ENCODE measurements at regions not wholly inside any gene's neighbourhood (a gene's known extent, or its start where the extent isn't known, plus 50 kb on each side); places are given as distances from the start of the nearest gene placed in this dataset.

- DNase-seq (ENCODE audit: low spot score) = no peak
These were observed 50.6 kb upstream of the SMNDC1 start for GRCh38 chr10:110355141-110355831.

- DNase-seq (ENCODE audit: low spot score) = no peak
These were observed 51.4 kb upstream of the SMNDC1 start for GRCh38 chr10:110355922-110356627.

DNA sequence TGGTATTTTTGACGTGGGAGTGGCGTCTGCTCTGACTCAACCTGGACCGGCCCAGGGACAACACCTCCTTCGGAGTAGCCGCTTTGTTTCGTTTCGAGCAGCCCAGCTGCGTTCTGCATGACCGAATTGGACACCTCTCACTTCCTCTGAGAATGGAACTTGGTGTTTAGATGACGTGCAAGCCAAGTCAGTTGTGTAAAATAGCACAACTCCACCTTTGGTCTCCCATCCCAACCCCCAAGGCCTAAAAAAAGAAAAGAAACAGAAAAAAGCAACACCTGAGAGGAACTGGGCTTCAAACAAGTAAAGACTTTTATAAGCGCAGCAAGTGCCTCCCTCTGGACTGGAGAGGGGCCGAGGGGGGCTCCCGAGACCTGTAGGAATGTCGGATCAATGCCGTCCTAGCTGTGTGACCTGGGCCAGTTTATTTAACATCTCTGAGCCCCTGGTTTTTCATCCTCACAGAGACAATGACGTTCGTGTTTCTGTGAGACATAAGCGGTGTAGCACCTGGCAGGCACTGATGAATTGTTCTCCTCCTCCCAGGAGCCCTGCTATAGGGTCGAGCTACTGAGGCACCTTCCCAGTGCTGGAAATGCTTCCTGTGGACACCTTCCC, 52.0 kb upstream of the SMNDC1 start:
- DNase-seq (ENCODE audit: low spot score) = no peak

DNA sequence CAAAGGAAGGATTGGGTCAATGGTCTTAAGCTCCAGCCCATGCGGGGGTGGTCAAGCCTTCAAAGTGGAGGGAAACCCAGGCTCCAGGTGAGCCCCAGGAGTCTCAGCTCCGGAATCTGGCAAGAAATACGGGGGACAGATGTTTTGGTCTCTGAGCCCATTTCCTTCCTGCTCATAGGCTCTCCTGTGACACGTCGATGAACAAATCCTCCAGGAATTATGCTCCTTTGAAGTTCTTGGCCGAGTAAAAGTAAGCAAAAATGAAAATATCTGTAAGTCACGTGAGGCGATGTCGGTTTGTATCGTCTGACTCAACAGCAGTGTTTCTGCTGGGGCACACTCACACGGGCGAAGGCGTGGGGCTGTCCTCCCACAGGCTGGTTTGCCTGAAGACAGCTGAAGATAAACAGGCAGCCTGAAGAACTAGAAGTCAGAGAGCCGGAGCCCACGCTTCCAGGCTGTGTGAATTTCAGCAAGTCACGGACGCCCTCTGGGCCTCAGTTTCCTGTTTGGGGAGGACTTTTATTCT, 52.6 kb upstream of the SMNDC1 start:
- DNase-seq (ENCODE audit: low spot score) = no peak

GRCh38 chr10:110357871-110358270, 53.2 kb upstream of the SMNDC1 start:
- no peak for DNase-seq (ENCODE audit: low spot score)

DNA sequence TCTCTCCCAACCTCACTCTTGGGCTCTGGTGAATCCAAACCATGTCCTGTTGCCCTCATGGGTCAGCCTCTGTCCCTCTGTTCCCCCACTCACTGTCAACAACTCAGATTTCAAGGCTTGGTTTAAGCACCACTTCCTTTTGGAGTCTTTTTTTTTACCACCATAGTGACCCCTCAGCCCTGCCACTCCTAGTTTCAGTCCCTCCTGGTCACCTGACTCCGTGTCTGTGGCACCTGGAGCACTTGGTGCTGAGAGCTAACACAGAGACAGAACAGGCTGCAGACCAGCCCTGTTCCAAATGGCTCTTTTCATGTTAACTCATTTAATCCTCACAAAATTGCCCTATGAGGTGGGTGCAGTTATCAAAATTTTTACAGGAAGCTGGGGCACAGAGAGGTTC, 53.6 kb upstream of the SMNDC1 start:
- no peak for DNase-seq (ENCODE audit: low spot score)

GRCh38 chr10:110358869-110359629, 54.3 kb upstream of the SMNDC1 start:
- DNase-seq (ENCODE audit: low spot score) = peak; percentile 39

- DNase-seq (ENCODE audit: low spot score) = no peak
These were observed 56.2 kb upstream of the SMNDC1 start for GRCh38 chr10:110360857-110361474.

GRCh38 chr10:110361800-110362456, 57.2 kb upstream of the SMNDC1 start:
- DNase-seq (ENCODE audit: low spot score) = no peak

GRCh38 chr10:110363572-110364411, 59.1 kb upstream of the SMNDC1 start:
- no peak for DNase-seq (ENCODE audit: low spot score)

DNA sequence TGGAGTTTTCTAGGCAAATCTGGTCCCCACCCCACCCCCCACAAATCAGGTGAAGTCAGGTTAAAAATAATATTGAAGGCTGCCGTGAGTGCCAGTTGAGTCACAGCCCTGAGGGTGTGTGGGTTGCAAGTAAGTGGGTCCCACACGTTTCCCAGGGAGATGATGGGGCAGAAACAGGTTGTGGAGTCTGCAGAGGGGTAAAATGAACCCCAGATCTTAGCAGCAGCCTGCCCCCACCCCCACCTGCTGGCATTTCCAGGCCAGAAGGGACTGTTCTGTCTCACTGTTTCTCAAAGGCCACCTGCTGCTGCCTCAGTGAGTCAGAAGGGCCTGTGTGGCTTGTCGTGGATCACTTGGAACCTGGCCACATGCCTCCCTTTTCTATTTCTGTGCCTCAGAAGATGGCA, 59.8 kb upstream of the SMNDC1 start:
- no peak for DNase-seq (ENCODE audit: low spot score)

DNA sequence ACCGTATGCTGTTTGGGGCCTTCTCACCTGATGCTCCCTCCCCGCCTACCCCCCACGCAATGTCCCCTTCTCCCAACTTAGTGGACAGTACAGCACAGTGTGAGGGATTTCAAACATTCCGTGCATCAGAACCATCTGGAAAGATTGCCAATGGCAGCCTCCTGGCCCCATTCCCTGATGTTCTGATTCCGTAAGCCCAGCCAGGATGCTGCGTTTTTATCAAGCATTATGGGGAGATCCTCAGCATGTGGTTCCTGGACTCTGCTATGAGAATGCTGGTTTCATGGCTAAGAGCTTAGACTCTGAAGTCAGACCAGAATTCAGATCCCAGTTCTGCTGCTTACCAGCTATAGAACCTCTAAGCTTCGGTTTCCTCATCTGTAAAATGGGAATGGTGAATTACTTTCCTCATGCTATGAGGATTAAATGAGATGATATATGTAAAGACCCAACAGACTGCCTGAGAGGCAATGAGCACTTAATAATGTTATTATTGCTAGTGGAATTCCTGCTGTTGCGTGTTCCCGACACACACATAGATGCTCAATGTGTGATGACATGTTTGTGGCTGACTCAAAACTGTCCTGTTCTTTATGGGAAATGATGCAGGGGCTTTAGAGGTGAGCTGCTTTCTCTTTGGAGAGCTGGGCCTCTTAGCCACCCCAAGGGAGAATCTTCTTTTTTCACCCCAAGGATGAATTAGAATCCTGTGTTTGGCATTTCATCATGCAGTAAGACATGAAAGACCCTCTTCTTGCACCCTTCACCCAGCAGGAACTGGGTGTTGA, 60.8 kb upstream of the SMNDC1 start:
- DNase-seq (ENCODE audit: low spot score) = peak; percentile 59

DNA sequence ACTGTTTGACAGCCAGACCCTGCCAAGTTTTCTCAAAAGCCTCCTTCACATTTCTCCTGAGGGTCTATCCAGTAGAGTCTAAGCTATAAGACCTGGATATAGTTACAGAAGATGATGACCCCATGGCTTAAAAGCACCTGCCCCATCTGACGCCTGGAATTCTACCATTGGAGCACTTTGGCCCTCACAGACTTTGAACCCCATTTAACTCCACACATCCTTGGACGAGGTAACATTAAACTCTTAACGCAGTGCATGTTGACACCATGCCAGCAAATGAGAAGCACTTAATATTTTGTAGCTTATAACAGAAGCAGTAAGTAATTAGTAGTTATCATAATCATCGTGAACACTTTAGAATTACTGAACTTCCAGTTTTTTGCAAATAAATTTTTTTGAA, 61.9 kb upstream of the SMNDC1 start:
- no peak for DNase-seq (ENCODE audit: low spot score)

DNA sequence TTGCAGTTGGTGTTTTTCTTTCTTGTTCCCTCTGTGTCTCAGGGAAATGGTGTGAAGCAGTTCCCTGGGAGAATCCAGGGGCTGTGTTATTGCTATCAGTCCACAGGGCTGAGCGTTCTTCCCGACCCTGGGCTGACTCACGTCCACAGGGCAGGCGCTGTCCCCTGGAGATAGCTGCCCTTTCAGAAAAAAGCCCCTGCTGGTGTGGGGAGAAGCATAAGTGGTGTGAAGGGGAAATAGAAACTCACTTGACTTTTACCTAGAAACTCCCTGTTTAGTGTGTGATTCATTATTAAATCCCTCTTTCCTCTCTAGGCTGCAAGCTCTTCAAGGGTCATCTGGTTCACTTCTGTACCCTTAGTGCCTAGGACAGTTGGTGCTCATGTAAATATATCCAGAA, 63.3 kb upstream of the SMNDC1 start:
- DNase-seq (ENCODE audit: low spot score) = no peak

GRCh38 chr10:110368556-110368955, 63.8 kb upstream of the SMNDC1 start:
- no peak for DNase-seq (ENCODE audit: low spot score)

DNA sequence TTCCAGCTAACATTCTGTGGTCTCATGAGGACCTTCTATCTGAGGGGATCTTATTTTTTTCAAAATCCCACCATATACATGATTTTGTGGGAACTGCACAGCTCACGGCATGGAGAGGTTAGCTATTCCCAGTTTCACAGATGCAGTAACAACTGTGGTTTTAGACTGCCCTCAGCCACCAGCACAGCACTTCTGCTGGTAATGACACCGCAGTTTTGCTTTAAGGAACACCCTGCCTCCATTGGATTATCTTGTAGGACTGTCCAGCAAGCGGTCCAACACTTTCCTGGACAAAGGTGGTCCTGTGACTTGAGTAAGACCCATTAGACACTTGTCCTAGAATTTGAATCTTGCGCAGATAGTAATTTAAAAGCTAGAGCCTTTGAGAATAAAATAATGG, 65.3 kb upstream of the SMNDC1 start:
- no peak for DNase-seq (ENCODE audit: low spot score)

GRCh38 chr10:110372656-110373055, 67.9 kb upstream of the SMNDC1 start:
- DNase-seq (ENCODE audit: low spot score) = no peak

GRCh38 chr10:110373059-110373458, 68.3 kb upstream of the SMNDC1 start:
- DNase-seq (ENCODE audit: low spot score) = no peak

DNA sequence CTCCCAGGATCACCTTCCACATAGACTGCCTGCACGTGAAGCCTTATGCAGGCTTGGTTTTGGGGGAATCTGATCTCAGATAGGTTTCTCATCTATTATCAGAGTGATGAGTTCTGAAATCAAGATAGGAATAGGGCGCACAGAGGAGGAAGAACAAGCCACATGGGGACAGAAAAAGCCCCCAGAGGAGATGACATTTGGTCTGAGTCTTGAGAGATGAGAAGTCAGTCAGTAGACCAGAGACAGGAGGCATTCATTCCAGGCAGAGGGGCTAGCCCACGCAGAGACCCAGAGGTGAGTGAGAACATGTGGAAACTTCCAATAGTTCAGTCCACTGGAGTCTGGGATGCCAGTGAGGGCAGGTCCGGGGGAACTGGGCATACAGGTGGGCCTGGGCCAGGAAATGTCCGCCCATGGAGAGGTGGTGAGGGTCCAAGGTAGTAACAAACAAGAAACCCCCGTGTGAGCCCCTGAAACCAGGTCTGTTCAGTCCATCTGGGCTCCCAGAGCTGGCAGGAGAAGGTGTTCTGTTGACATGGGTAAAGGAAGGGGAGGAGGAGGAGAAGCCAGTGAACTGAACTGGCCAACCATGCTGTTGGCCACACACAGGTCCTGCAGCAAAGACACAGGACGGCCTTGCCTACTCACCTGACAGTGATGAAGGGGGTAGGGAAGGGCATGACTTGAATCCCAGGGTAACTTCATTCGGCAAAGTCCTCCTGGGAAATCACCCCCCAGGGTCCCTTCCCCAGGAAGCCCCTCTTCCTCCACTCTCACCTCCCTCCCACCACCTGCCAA, 69.3 kb upstream of the SMNDC1 start:
- DNase-seq (ENCODE audit: low spot score) = no peak
